ENCODE measurements at regions not wholly inside any gene's neighbourhood (a gene's known extent, or its start where the extent isn't known, plus 50 kb on each side); places are given as distances from the start of the nearest gene placed in this dataset.

DNA sequence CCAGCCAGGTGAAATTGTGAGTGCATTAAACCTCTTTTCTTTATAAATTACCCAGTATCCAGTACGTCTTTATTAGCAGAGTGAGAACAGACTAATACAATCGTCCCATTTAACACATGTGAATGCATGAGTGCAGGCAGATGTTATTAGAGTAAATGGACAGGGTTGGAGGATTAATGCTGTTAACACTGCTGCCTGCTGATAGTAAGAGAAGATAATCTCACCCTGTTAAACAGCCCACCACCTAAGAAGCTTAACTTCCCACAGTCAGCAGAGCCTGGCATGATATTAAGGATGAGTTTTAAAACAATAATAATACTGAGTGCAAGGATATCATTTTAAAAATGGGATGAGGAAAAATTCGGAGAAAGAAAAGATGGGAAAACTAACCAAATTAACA, 181.4 kb upstream of the LHX8 start:
- no peak for TF ChIP-seq POLR2A (IDR thresholded peaks at IDR 0.05; ENCODE audit: low read depth, low read length)
- no peak for TF ChIP-seq POLR2AphosphoS5 (IDR thresholded peaks at IDR 0.05; ENCODE audit: low read depth, low read length)
- TF ChIP-seq PAX5 (IDR thresholded peaks at IDR 0.05; ENCODE audit: insufficient read depth, low read length, severe bottlenecking): no peak
- TF ChIP-seq TAF1 (IDR thresholded peaks at IDR 0.05; ENCODE audit: low read depth, low read length): no peak
- TF ChIP-seq SPI1 (IDR thresholded peaks at IDR 0.05; ENCODE audit: low read depth, low read length): no peak
